ENCODE measurements at regions not wholly inside any gene's neighbourhood (a gene's known extent, or its start where the extent isn't known, plus 50 kb on each side); places are given as distances from the start of the nearest gene placed in this dataset.
A peak's percentile ranks its signal among the peaks of the same experiment; 100 is the strongest.

DNA sequence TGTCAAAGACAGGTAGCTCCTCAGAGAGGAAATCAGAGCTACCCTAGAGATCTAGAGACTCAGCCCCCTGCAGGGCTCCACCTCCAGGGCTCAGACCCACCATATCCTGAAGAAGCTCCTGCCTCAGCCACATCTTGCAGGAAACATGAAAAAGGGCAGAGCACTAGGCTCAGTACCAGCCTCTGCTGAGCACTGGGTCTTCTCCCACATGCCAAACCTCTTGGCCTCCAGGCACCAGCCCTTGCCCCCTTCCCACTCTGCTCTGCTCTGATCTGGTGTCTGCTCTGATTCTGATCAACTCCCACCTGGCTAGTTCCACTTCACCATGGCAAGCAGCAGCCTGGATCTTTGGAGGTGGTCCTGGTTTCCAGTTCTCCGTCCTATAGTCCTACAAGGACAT is 114.3 kb upstream of the SLC66A3 start:
- no peak overlapping the region for H2BK5ac ChIP-seq (ENCODE audit: low read depth, low read length, poor library complexity)
- no peak overlapping the region for H3K18ac ChIP-seq (ENCODE audit: low read length)
- H3K9ac ChIP-seq (ENCODE audit: low read length): no peak overlapping the region
- no peak overlapping the region for H3K4me2 ChIP-seq (ENCODE audit: low read length)
- no peaks in the 10 kb centered on the region for H3K9me3 ChIP-seq (ENCODE audit: insufficient read depth, low read depth, low read length)
- no peak overlapping the region for H4K12ac ChIP-seq (ENCODE audit: low read depth, low read length)
- peak overlapping the region; percentile 6 for H3K23ac ChIP-seq (ENCODE audit: low read length)
- H3K27ac ChIP-seq (ENCODE audit: low read depth, low read length): no peak overlapping the region
- no peak overlapping the region for H3K4me3 ChIP-seq (ENCODE audit: low read depth, low read length)
- no peak overlapping the region for H2BK12ac ChIP-seq (ENCODE audit: low read length)
- H3K27me3 ChIP-seq (ENCODE audit: insufficient read depth, low read length): no peaks in the 10 kb centered on the region
- H3K14ac ChIP-seq (ENCODE audit: low read length): no peak overlapping the region
- H2AK5ac ChIP-seq (ENCODE audit: low read length): no peak overlapping the region
- no peaks in the 10 kb centered on the region for H3K4me1 ChIP-seq (ENCODE audit: control insufficient read depth in 1 of 2, insufficient read depth in 2 of 2, low read length in 2 of 2)
- H2AFZ ChIP-seq (ENCODE audit: insufficient read depth, low read length, poor library complexity): no peak overlapping the region
- H4K8ac ChIP-seq (ENCODE audit: low read depth, low read length): no peak overlapping the region
- no peak overlapping the region for H3K4ac ChIP-seq (ENCODE audit: low read depth, low read length)
- H4K91ac ChIP-seq (ENCODE audit: low read depth, low read length): no peak overlapping the region
- no peak overlapping the region for H2BK120ac ChIP-seq (ENCODE audit: insufficient read depth, low read length, poor library complexity)
- DNase-seq: no peak
- H3K36me3 ChIP-seq (ENCODE audit: control insufficient read depth in 1 of 2, insufficient read depth in 2 of 2, low read length in 2 of 2): no peaks in the 10 kb centered on the region
- WGBS (ENCODE audit: extremely low coverage, insufficient coverage, insufficient read length): no CpG with 5 or more reads among the region's 1 CpG
- H3K79me2 ChIP-seq (ENCODE audit: control insufficient read depth, insufficient read depth, low read length, poor library complexity): no peaks in the 10 kb centered on the region
- H3K79me1 ChIP-seq (ENCODE audit: low read length): no peaks in the 10 kb centered on the region

GRCh38 chr2:11042841-11043240 is 112.4 kb upstream of the SLC66A3 start:
- Histone ChIP-seq H4K8ac (ENCODE audit: low read depth, low read length) (no peak overlapping the region), H4K12ac (ENCODE audit: low read depth, low read length) (no peak overlapping the region), H3K4me3 (ENCODE audit: low read depth, low read length) (no peak overlapping the region), H3K18ac (ENCODE audit: low read length) (no peak overlapping the region), H4K91ac (ENCODE audit: low read depth, low read length) (no peak overlapping the region), H3K9me3 (ENCODE audit: insufficient read depth, low read depth, low read length) (no peaks in the 10 kb centered on the region), H2BK12ac (ENCODE audit: low read length) (no peak overlapping the region), H3K36me3 (ENCODE audit: control insufficient read depth in 1 of 2, insufficient read depth in 2 of 2, low read length in 2 of 2) (no peaks in the 10 kb centered on the region), H3K79me2 (ENCODE audit: control insufficient read depth, insufficient read depth, low read length, poor library complexity) (no peaks in the 10 kb centered on the region), H3K4me2 (ENCODE audit: low read length) (no peak overlapping the region), H3K79me1 (ENCODE audit: low read length) (no peaks in the 10 kb centered on the region), H2BK5ac (ENCODE audit: low read depth, low read length, poor library complexity) (no peak overlapping the region), H3K27ac (ENCODE audit: low read depth, low read length) (no peak overlapping the region), H3K14ac (ENCODE audit: low read length) (no peak overlapping the region), H3K27me3 (ENCODE audit: insufficient read depth, low read length) (no peaks in the 10 kb centered on the region), H3K9ac (ENCODE audit: low read length) (no peak overlapping the region), H2BK120ac (ENCODE audit: insufficient read depth, low read length, poor library complexity) (no peak overlapping the region), H3K4me1 (ENCODE audit: control insufficient read depth in 1 of 2, insufficient read depth in 2 of 2, low read length in 2 of 2) (no peaks in the 10 kb centered on the region), H2AFZ (ENCODE audit: insufficient read depth, low read length, poor library complexity) (no peak overlapping the region), H2AK5ac (ENCODE audit: low read length) (no peak overlapping the region), H3K4ac (ENCODE audit: low read depth, low read length) (no peak overlapping the region), H3K23ac (ENCODE audit: low read length) (no peak overlapping the region)
- DNase-seq: no peak
- WGBS (ENCODE audit: extremely low coverage, insufficient coverage, insufficient read length): no CpG with 5 or more reads among the region's 8 CpGs

DNA sequence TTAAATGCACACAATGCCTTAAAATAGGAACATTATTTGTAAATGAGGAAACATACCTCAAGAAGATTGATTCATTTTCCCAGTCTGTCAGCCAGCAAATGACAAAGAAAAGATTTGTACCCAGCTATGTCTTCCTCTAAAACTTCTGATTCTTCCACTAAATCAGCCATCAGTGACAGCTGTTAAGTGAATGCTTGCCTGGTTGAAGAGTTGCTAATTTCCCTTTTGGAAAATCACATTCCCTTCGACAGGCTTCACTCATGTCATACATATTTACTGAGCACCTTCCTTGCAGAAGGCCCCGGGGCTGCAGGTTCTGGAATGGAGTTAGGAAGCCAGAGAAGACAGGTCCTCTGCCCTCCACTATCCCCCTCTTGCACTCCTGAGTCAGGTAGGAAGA is 112.0 kb upstream of the SLC66A3 start:
- H2AK5ac ChIP-seq (ENCODE audit: low read length): no peak overlapping the region
- H3K23ac ChIP-seq (ENCODE audit: low read length): no peak overlapping the region
- no peak overlapping the region for H3K4me3 ChIP-seq (ENCODE audit: low read depth, low read length)
- no peak overlapping the region for H3K14ac ChIP-seq (ENCODE audit: low read length)
- H3K4me2 ChIP-seq (ENCODE audit: low read length): no peak overlapping the region
- H2BK5ac ChIP-seq (ENCODE audit: low read depth, low read length, poor library complexity): no peak overlapping the region
- H4K8ac ChIP-seq (ENCODE audit: low read depth, low read length): no peak overlapping the region
- no peaks in the 10 kb centered on the region for H3K79me2 ChIP-seq (ENCODE audit: control insufficient read depth, insufficient read depth, low read length, poor library complexity)
- no peak overlapping the region for H3K4ac ChIP-seq (ENCODE audit: low read depth, low read length)
- no peaks in the 10 kb centered on the region for H3K79me1 ChIP-seq (ENCODE audit: low read length)
- no peaks in the 10 kb centered on the region for H3K36me3 ChIP-seq (ENCODE audit: control insufficient read depth in 1 of 2, insufficient read depth in 2 of 2, low read length in 2 of 2)
- no peak overlapping the region for H3K18ac ChIP-seq (ENCODE audit: low read length)
- H2AFZ ChIP-seq (ENCODE audit: insufficient read depth, low read length, poor library complexity): no peak overlapping the region
- H2BK120ac ChIP-seq (ENCODE audit: insufficient read depth, low read length, poor library complexity): no peak overlapping the region
- WGBS (ENCODE audit: extremely low coverage, insufficient coverage, insufficient read length): no CpG with 5 or more reads among the region's 2 CpGs
- no peaks in the 10 kb centered on the region for H3K27me3 ChIP-seq (ENCODE audit: insufficient read depth, low read length)
- no peak overlapping the region for H4K91ac ChIP-seq (ENCODE audit: low read depth, low read length)
- no peak overlapping the region for H2BK12ac ChIP-seq (ENCODE audit: low read length)
- H3K4me1 ChIP-seq (ENCODE audit: control insufficient read depth in 1 of 2, insufficient read depth in 2 of 2, low read length in 2 of 2): no peaks in the 10 kb centered on the region
- H3K9ac ChIP-seq (ENCODE audit: low read length): no peak overlapping the region
- H4K12ac ChIP-seq (ENCODE audit: low read depth, low read length): no peak overlapping the region
- no peaks in the 10 kb centered on the region for H3K9me3 ChIP-seq (ENCODE audit: insufficient read depth, low read depth, low read length)
- no peak for DNase-seq
- H3K27ac ChIP-seq (ENCODE audit: low read depth, low read length): no peak overlapping the region

DNA sequence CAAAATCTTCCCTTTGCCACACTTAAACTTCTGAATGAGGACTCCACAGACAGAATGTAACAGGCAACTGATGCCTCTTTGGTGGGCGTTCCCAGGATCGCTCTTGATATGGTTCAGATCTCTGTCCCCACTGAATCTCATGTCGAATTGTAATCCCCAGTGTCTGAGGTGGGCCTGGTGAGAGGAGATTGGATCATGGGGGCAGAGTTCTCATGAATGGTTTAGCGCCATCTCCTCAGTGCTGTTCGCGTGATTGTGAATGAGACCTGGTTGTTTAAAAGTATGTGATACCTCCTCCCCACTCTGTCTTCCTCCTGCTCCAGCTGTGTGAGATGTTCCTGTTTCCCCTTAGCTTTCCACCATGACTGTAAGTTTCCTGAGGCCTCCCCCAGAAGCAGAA is 111.1 kb upstream of the SLC66A3 start:
- no peak overlapping the region for H2AK5ac ChIP-seq (ENCODE audit: low read length)
- H3K27me3 ChIP-seq (ENCODE audit: insufficient read depth, low read length): no peaks in the 10 kb centered on the region
- H3K9ac ChIP-seq (ENCODE audit: low read length): no peak overlapping the region
- no peak overlapping the region for H3K4ac ChIP-seq (ENCODE audit: low read depth, low read length)
- H3K79me1 ChIP-seq (ENCODE audit: low read length): no peaks in the 10 kb centered on the region
- H2BK5ac ChIP-seq (ENCODE audit: low read depth, low read length, poor library complexity): no peak overlapping the region
- H4K91ac ChIP-seq (ENCODE audit: low read depth, low read length): no peak overlapping the region
- no peaks in the 10 kb centered on the region for H3K9me3 ChIP-seq (ENCODE audit: insufficient read depth, low read depth, low read length)
- no peaks in the 10 kb centered on the region for H3K4me1 ChIP-seq (ENCODE audit: control insufficient read depth in 1 of 2, insufficient read depth in 2 of 2, low read length in 2 of 2)
- H3K36me3 ChIP-seq (ENCODE audit: control insufficient read depth in 1 of 2, insufficient read depth in 2 of 2, low read length in 2 of 2): no peaks in the 10 kb centered on the region
- H3K4me2 ChIP-seq (ENCODE audit: low read length): no peak overlapping the region
- H4K8ac ChIP-seq (ENCODE audit: low read depth, low read length): no peak overlapping the region
- H2BK120ac ChIP-seq (ENCODE audit: insufficient read depth, low read length, poor library complexity): no peak overlapping the region
- no peak overlapping the region for H3K27ac ChIP-seq (ENCODE audit: low read depth, low read length)
- H2AFZ ChIP-seq (ENCODE audit: insufficient read depth, low read length, poor library complexity): no peak overlapping the region
- H2BK12ac ChIP-seq (ENCODE audit: low read length): no peak overlapping the region
- no peak for DNase-seq
- H3K23ac ChIP-seq (ENCODE audit: low read length): no peak overlapping the region
- H3K79me2 ChIP-seq (ENCODE audit: control insufficient read depth, insufficient read depth, low read length, poor library complexity): no peaks in the 10 kb centered on the region
- no peak overlapping the region for H3K4me3 ChIP-seq (ENCODE audit: low read depth, low read length)
- WGBS (ENCODE audit: extremely low coverage, insufficient coverage, insufficient read length): no CpG with 5 or more reads among the region's 6 CpGs
- H3K18ac ChIP-seq (ENCODE audit: low read length): no peak overlapping the region
- H4K12ac ChIP-seq (ENCODE audit: low read depth, low read length): no peak overlapping the region
- no peak overlapping the region for H3K14ac ChIP-seq (ENCODE audit: low read length)

All from trophoblast cell (in vitro differentiated cells and primary cell).